KOPT-K1 (cell line): ENCODE measurements at regions not wholly inside any gene's neighbourhood (a gene's known extent, or its start where the extent isn't known, plus 50 kb on each side); places are given as distances from the start of the nearest gene placed in this dataset.
"Not testable (repeated sequence)": the region's sequence is repeated elsewhere in the genome, so short reads cannot be mapped to it uniquely, and the experiment has no call there.

Experiments
- H3K27ac ChIP-seq: fragments of 200-600 bp; sonication (generic); 2 replicates; pipeline ENCODE4 v1.5.1; 2016; ENCODE audit warnings: antibody characterized with exemption, mild to moderate bottlenecking, low read depth, low read length; ENCODE audit not compliant: poor library complexity, severe bottlenecking
- H3K36me3 ChIP-seq: fragments of 200-600 bp; sonication (generic); 2 replicates; pipeline ENCODE4 v1.5.1; 2017; ENCODE audit warnings: antibody characterized with exemption, mild to moderate bottlenecking, low read length, moderate library complexity; ENCODE audit not compliant: insufficient read depth
- H3K9me3 ChIP-seq: fragments of 200-600 bp; sonication (generic); 2 replicates; pipeline ENCODE4 v1.5.1; 2017; ENCODE audit warnings: antibody characterized with exemption, low read length, mild to moderate bottlenecking; ENCODE audit not compliant: insufficient read depth, poor library complexity, severe bottlenecking

DNA sequence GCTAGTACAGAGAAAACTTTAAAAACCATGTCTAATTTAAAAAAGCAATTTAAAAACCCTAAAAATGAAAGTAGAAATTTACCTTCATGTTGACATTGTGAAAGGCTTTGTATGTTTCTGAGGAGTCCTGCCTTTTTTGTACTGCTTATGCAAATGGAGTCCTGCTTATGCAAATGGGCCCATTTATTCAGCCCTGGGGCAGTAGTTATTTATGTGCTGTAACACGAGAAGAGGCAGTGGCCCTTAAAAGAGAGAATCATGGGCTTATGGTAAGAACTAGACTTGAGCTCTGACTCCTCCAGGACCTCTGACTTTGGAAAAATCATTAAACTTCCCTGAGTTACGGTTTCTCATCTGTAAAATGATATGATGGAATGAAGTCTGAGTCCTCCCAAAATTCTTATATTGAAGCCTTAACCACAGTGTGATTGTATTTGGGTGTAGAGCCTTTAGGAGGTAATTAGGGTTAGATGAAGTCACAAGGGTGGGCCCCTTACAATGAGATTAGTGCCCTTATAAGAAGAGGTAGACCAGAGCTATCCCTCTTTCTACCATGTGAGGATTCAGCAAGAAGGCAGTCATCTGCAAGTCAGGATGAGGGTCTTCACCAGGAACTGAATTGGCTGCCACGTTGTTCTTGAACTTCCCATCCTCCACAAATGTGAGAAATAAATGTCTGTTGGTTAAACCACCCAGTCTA is 447.8 kb upstream of the CD180 start:
- peaks cover 11% of the 10 kb centered on the region for H3K9me3 ChIP-seq
- H3K36me3 ChIP-seq: no peaks in the 10 kb centered on the region
- no peak overlapping the region for H3K27ac ChIP-seq

DNA sequence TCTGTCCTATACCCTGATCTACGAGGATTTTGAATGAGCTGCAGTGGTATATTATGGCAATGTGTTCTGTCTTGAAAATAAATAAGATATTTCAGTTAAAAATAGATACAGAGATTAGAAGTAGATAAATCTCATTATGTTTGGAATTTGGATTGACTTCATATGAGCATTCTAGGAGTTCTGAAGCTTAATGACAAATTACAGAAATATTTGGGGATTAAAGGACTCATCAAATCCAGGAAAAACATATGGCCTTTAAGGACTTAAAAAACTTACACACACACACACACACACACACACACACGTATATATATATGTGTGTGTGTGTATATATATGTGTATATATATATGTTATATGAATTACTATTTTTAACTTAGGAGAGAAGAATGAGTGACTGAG is 446.9 kb upstream of the CD180 start:
- H3K27ac ChIP-seq: no peak overlapping the region

DNA sequence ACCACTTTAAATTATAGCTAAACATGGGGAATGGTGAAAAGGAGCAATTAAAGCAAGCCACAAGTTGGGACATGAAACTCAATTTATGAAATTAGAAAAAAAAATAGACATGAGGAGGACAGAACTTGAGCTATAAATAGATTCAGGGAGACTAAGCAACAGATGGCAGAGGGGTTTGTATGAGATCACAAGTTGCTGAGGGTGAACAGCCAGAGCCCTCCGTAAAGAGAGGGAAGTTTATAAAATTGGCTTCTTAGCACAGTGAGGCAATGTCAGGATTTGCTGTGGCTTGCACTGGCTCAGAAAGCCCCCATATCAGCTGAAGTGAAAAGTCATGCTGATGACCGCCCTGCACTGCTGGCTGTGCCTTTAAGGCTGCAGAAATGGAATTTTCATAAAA is 443.4 kb upstream of the CD180 start:
- Histone ChIP-seq H3K36me3 (no peaks in the 10 kb centered on the region), H3K9me3 (peaks cover 9% of the 10 kb centered on the region), H3K27ac (no peak overlapping the region)

More for the DNA sequence above, 446.9 kb upstream of the CD180 start:
- Histone ChIP-seq H3K9me3 (peaks cover 11% of the 10 kb centered on the region), H3K36me3 (no peaks in the 10 kb centered on the region)

DNA sequence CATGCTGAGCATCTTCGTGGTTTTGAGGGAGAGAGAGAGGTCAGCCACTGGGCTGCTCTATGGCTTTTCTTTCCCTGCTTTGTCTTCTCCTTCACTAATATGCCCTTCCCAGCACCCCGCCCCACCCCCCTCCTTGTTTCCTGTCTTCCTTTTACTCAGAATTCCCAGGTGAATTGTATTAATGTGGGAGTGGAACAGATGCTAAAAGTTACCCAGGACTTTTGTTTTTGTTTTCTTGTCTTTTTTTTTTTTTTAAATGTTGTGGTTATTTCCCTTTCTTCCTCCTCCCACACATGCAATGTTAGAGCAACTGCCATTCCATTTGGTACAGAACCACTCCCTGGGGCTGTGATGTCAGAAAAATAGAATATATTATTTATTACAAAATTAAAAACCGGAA is 442.7 kb upstream of the CD180 start:
- H3K9me3 ChIP-seq: peaks cover 6% of the 10 kb centered on the region
- no peaks in the 10 kb centered on the region for H3K36me3 ChIP-seq
- H3K27ac ChIP-seq: no peak overlapping the region

DNA sequence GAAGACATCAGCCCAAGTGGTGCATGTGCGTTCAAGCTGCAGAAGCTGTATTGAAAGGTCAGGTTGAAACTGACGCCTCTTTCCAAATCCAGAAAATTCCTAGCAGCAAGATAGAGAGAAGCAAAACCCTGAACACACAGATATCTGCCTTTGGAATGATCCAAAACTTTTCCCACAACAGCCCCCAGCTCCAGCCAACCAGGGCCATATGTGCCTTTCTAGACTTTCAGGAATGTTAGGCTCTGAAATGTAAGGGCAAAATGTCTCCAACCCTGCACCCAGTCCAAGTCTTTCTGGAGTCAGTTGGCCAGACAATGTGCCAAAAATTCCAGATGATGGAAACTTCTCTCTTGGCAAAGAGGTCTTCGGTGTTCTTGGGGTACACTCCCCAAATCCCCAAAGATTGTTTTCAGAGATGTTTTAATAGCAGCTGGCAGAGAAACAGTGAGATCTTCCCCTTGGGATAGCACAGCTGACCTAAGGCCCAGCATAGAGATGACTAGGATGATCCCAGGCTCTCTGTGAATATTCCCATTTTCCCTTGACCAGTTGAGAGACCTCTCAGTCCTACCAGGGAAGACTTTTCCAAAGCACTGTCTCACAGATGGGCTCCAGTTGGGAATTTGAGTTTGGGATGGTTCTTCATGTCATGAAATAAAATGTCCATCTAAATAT is 440.4 kb upstream of the CD180 start:
- Histone ChIP-seq H3K27ac (no peak overlapping the region), H3K9me3 (peaks cover 18% of the 10 kb centered on the region), H3K36me3 (no peaks in the 10 kb centered on the region)

DNA sequence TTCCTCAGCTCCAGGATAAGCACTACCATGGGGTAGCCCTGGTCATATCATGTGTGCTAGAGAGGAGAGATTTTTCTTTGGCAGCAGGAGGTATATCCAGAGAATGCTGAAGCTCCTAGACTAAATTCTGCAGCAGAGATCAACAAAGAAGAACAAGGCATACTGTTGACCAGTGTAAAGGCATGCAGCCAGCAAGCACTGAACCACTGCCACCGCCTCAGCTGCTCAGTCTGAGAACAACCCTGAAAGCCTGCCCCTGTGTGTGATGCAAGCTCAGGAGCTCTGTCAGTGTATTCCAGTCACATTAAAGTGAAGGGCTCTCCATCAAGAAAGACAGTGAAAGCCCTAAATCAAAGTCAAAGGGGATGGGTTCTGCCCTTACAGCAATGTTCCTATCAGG is 439.5 kb upstream of the CD180 start:
- H3K36me3 ChIP-seq: no peaks in the 10 kb centered on the region
- H3K9me3 ChIP-seq: peaks cover 18% of the 10 kb centered on the region
- H3K27ac ChIP-seq: no peak overlapping the region

DNA sequence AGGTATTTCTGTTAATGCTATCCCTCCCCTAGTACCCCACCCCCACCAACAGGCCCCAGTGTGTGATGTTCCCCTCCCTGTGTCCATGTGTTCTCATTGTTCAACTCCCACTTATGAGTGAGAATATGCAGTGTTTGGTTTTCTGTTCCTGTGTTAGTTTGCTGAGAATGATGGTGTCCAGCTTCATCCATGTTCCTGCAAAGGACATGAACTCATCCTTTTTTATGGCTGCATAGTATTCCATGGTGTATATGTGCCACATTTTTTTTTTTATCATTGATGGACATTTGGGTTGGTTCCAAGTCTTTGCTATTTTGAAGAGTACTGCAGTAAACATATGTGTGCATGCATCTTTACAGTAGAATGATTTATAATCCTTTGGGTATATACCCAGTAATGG is 430.5 kb upstream of the CD180 start:
- H3K27ac ChIP-seq, H3K9me3 ChIP-seq, H3K36me3 ChIP-seq: not testable (repeated sequence)

DNA sequence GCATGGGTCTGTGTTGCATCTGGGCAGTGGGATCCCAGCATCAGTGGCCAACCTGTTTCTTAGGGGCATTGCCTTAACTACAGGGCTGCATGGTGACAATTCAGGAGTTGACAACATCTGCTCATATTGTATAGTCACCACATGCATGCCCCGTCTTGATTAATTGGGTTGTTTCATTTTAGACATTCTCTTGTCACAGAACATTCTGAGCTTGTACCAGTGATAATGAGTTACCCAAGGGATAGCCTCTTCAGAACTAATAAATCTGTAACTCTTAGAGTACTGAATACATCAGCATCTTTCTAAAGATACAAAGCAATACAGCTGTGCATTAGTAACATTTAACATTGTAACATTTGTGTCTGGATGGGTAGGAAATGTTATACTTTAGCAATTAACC is 426.5 kb upstream of the CD180 start:
- H3K36me3 ChIP-seq: no peaks in the 10 kb centered on the region
- H3K9me3 ChIP-seq: no peaks in the 10 kb centered on the region
- H3K27ac ChIP-seq: no peak overlapping the region

DNA sequence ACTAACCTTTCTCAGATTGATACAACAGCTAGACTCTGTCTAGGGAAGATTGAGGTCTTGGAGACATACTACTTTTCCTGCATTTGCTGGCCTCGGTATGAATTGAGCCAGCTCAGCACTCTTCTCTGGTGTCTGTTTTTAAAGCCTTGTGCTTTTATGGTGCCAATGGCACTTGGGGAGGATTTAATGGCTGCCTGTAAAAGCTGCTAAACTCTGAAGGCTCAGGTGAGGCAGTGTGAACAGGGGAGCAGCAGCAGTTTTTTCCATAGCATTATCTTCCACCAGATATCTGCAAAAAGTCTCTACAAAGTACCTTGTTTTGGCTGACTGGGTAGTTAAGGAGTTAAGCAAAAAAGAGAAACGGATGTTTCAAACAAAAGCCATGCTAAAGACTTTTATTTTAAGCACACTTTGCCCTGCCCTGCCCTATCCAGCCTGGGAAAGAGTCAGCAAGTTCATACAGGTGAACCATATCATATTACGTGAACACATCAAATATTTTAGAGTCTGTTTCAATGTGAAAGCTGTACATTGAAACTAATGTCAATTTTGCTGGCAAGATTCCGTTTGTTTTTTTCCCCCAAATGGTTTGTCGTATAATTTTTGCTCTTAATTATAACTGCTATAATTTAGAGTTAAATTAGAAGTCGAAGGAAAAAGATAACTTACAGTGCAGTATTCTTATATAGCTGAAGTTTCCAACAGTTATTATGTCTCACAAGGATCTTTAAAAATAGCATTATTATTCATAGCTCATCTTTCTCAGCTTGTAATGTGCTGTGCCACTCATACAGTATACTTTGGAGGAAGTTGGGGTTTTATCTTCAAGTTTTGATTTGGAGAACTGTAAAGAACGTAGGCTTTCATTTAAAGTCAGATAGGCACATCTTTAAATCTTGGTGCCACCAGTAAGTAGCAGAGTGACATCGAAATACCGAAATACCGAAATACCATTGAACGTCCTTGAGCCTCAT is 424.1 kb upstream of the CD180 start:
- no peaks in the 10 kb centered on the region for H3K36me3 ChIP-seq
- no peak overlapping the region for H3K27ac ChIP-seq

DNA sequence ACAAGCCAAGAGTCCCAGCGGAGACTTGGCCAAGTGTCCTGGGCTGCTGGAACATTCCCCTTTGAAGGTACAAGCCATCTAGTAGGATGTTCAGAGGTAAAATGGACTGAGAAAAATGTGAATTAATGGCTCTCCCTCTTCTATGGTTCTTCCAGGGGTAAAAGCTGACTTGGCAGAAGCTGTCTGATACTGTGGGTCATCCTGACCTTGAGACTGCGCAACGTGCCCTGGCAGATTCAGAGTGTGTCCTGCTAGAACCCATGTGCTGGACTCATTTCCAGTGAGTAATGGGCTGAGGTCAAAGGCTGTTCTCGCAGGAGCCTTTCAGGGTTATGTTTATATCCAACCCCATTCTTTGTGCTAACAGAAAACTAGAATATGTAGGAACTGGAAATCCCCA is 423.0 kb upstream of the CD180 start:
- Histone ChIP-seq H3K27ac (no peak overlapping the region), H3K9me3 (no peaks in the 10 kb centered on the region), H3K36me3 (no peaks in the 10 kb centered on the region)

More for the DNA sequence above, 424.1 kb upstream of the CD180 start:
- H3K9me3 ChIP-seq: no peaks in the 10 kb centered on the region

DNA sequence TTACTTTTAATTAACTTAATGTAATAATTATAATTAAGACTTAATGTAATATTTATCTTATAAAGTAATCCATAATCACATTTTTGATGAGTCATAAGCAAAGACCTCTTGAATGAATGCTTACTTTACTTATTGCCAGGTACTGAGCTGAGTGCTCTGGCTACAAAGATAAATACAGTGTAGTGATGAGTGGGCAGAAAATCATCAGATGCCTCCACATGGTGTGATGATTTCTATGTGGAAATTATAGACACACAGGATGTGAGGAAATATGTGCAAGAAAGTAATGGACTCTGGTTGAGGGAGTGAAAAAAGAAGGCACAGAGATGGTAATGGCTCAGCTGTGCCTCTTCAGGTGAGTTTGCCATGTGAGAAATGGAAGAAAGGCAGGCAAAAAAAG is 422.6 kb upstream of the CD180 start:
- no peaks in the 10 kb centered on the region for H3K9me3 ChIP-seq
- no peaks in the 10 kb centered on the region for H3K36me3 ChIP-seq
- H3K27ac ChIP-seq: no peak overlapping the region

DNA sequence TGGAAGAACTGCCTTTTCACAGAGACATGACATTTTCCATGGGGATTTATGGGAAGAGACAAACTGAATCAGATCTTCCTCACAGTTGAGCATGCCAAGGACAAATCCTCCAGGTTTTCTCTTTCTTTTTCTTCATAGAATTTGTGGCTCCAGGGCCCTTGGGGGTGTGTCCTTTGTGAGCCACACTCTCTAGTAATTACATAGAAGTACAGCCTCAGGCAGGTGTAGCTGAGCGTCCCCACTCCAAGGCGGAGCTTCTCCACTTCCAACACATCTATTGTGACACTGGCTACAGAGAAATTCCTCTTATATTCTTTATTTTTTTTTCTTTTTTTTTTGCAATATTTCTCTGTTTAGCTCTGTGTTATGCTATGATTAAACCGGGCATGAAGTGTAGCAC is 420.5 kb upstream of the CD180 start:
- Histone ChIP-seq H3K9me3 (no peaks in the 10 kb centered on the region), H3K36me3 (no peaks in the 10 kb centered on the region), H3K27ac (no peak overlapping the region)

DNA sequence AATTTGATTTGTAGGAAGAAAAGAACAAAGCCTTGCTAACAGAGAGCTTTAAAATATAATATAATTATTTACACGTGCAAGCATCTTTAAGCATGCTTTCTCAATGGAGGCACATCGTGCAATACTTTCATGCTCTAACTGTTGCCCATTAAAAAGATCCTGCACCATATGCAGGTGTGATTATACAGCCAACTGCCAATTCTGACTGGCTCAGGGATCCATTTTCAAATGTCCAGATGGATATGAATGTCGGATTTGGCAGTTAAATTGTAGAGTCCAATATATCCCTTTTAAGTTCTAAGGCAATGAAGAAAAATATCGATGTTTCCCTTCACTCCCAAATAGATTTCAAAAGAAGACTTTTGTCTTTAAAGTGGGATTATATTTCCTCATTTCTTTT is 416.4 kb upstream of the CD180 start:
- no peaks in the 10 kb centered on the region for H3K9me3 ChIP-seq
- no peaks in the 10 kb centered on the region for H3K36me3 ChIP-seq
- peak overlapping the region; percentile 78 for H3K27ac ChIP-seq

DNA sequence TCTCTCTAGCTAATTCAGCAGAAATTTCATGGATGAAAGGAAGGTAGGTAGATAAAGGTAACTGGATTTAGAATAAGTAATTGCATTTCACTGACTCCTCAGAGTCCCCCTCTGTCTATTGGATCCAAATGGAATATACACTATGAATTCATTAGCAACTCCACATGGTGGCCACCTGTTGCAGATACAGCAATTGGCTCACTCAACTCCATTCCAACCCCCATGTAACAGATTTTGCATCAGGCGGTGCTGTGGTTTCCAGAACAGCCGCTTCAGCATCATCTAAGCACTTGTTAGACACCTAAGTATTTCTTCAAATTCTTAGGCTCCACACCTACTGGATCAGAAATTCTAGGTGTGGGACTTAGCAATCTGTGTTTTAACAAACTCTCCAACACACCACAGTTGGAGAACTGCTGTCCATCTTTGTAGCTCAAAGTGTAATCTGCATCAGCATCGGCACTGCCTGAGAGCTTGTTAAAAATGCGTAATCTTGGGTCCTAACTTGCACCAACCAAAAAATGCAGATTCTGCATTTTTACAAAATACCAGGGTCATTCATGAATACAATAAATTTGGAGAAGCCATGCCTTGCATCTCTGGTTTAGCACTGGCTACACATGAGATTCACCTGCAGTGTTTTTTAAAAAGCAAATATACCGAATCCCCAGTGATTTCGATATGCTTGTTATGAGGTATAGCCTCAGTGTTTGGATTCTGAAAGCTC is 413.8 kb upstream of the CD180 start:
- H3K27ac ChIP-seq: peak overlapping the region; percentile 78
- no peaks in the 10 kb centered on the region for H3K36me3 ChIP-seq

DNA sequence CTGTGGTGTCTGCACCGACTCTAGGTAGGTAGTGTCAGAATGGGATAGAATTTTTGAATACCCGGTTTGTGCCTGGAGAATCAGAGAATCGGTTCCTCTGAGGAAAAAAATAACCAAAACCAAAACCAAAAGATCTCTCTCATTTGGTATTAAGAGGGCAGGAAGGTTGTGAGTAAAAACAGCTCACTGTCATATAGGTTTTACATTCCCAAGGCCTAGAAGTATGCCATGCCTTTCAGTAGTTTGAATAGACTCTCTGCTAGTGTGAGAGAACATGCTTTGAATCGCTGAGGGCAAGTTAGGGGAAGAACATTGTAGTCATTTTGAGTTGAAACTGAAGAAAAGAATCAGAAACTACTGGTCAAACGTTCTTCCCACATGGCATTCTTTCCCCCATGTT is 411.4 kb upstream of the CD180 start:
- Histone ChIP-seq H3K36me3 (no peaks in the 10 kb centered on the region), H3K9me3 (peaks cover 6% of the 10 kb centered on the region), H3K27ac (no peak overlapping the region)

More for the DNA sequence above, 413.8 kb upstream of the CD180 start:
- no peaks in the 10 kb centered on the region for H3K9me3 ChIP-seq
